NCI-H510A (cell line): ENCODE measurements at regions not wholly inside any gene's neighbourhood (a gene's known extent, or its start where the extent isn't known, plus 50 kb on each side); places are given as distances from the start of the nearest gene placed in this dataset.
A peak's percentile ranks its signal among the peaks of the same experiment; 100 is the strongest.

Experiments
- DNase-seq: peaks from one replicate; lab custom pipeline; 2025; lab: John Stamatoyannopoulos, UW

GRCh38 chr2:129870685-129871241, 108.7 kb upstream of the RAB6C start:
- DNase-seq: no peak

- no peak for DNase-seq
These were observed 107.0 kb upstream of the RAB6C start for GRCh38 chr2:129872446-129872845.

- DNase-seq: no peak
These were observed 102.9 kb upstream of the RAB6C start for GRCh38 chr2:129876541-129876940.

DNA sequence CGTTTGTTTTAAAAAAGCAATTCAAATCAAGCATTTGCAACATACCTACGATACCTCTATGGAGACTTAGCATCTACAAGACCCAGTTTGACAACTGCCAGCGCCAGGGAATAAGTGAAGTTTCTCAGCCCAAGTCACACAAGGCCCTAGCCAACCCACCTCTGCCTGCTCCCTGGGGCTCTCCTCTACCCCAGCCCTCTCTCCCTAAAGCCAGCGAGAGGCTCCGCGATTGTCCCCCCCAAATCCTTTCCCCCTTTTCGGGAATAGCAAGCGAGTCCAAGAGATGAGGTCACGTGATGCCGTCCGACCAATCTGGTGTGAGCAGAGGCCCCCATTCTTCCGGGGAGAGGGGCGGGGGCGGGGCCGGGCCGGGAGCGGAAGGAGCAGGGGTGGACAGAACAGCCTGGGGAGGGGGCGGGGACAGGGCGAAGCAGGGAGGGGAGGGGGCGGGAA, 102.2 kb upstream of the RAB6C start:
- peak; percentile 85 for DNase-seq

GRCh38 chr2:129877795-129878775, 101.4 kb upstream of the RAB6C start:
- DNase-seq: no peak

DNA sequence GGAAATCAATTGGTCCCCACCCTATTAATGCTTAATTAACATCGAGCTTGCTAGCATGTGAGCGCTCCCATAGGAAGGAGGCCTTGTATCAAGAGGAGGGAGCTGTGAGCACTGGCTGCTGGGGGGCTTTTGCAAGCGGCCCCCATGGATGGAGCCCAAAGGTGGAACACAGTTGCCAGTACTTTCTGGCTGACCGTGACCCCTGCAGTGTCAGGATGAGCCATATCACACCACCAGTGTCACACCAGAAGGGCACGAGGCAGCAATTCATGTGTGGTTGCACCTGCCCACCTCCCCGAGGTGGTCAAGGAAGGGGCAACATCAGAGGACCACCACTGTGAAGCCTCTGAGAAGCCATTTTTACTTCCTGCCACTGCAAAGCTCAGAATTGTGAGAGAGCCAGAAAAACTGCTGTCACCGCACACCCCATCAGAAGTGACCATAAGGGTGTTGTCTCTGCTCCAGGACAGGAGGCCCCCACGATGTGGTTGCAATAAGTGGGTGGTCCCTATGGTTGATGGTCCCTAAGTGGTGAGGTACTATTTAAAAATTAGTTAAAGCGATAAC, 99.8 kb upstream of the RAB6C start:
- DNase-seq: no peak

DNA sequence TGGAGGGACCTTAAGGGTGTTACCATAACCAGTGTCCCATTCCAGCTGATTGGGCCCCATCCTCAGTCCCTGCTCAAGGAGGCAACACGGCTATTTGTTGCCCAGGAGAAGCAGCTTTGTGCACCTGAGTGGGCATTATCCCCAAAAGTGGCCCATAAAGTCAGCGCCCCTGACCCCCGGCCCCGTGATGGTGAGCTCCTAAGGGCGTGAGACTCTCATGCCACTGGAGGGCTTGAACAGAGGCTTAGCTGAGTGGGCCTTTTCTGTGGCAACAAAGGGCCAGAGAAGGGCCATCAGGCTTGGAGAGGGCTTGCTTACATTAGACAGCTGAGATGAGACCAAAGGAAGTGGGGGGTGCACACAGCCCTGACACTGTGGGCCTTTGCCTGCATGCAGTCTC, 99.2 kb upstream of the RAB6C start:
- no peak for DNase-seq

DNA sequence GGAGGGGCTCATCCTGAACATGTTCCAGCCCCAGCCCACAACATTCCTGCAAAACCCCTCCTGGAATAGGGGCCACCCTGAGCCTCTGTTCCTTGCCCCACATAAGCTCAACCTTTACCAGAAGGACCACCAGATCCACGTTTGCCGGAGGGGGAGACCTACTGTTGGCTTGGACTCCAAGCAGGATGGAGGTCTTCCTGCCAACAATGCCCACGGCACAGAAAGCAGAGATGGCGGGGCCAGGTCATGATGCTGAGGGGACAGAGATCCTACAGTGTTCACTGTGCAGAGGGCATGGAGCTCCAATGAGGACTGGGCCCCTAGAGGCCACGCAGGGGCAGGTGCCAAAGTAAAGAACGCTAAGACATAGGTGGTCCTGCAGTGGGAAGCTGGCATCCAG, 98.5 kb upstream of the RAB6C start:
- DNase-seq: no peak

DNA sequence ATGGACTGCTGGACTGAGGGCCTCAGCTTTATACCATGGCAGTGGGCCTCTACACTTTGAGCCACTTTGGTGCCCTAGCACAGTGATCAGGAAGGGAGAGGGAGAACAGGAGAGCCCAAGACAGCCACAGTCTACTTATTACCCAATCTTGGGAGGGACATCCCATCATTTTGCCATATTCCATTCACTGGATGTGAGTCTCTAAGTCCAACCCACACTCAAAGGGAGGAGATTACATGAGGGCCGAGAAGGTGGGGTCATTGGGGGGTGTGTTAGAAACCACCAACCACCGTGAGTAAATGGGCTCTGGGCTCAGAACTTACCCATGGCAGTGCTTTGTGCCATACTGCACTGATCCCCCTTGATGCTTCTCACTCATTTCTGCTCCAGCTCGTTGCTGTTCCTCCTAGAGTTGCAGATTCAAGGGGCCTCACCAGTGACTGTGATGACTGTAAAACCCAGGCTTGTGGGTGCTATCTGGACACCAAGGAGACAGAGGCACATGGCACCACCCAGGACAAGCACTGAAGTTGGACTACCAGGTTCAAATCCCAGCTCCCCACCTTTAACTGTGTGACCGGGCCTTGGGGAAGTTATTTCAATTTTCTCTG, 97.6 kb upstream of the RAB6C start:
- DNase-seq: no peak

- no peak for DNase-seq
These were observed 97.0 kb upstream of the RAB6C start for GRCh38 chr2:129882476-129882875.

GRCh38 chr2:129883121-129883520, 96.3 kb upstream of the RAB6C start:
- DNase-seq: no peak

DNA sequence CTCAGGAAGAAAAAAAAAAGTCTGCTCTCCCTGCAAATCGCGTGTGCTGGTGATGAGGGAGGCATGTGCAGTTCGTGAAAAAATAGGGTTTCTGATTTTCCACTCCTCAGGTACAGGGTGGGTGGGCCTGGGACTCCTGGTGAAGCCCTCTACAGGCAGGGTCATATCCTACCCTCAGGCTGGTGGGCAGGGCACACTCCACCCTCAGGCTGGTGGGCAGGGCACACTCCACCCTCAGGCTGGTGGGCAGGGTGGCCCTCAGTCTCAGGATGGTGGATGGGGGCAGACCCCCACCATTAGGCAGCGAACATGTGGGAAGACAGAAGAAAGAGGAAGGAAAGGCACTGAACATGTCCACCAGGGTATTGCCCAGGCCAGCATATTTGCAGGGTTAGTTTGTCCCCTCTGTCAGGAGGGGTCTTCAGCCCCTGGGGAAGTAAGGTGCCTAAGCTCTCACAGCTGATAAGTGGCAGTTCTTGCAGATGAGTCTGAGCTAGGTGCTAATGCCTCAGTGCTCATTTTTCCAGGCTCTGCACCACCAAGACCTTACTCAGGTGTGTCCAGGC, 95.2 kb upstream of the RAB6C start:
- DNase-seq: no peak

DNA sequence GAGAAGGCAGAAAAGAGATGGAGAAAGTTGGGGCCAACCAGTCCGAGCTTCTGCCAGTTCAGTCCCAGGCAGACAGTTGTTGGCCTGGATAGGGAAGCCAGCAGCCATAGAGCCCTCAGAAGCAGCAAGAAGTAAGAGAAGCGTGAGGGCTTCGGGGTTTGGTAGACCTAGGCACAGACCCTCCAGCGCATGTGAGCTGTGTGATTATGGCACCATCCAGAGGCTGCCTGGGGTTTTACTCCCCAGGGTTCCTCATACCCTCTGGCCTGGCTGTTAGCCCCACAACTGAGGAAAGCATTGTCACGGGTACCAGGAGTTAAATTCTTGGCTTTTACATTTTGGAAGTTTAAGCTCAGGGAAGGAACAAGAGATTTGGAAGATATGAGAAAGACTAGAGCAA, 93.7 kb upstream of the RAB6C start:
- no peak for DNase-seq

- no peak for DNase-seq
These were observed 91.7 kb upstream of the RAB6C start for GRCh38 chr2:129887688-129888266.

- DNase-seq: no peak
These were observed 91.0 kb upstream of the RAB6C start for GRCh38 chr2:129888461-129888860.

DNA sequence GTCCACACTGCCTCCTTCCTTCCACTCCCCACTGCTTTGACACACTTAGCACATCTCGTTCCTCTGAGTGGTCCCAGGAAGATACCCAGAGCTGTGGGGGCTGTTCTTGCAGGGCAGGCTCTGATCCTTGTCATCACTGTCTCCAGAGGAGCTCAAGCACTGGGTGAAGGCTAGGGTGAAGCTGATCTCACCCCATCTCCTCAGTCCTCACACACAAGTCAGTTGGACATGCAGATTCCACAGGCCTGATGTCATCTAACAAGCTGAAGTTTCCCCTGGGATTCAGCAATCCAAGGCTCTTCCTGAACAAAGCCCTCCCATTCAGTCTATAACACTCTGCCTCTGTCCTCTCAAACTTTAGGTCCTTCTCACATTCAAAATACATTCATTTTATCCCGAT, 90.6 kb upstream of the RAB6C start:
- DNase-seq: no peak

GRCh38 chr2:129891341-129892320, 87.8 kb upstream of the RAB6C start:
- no peak for DNase-seq

DNA sequence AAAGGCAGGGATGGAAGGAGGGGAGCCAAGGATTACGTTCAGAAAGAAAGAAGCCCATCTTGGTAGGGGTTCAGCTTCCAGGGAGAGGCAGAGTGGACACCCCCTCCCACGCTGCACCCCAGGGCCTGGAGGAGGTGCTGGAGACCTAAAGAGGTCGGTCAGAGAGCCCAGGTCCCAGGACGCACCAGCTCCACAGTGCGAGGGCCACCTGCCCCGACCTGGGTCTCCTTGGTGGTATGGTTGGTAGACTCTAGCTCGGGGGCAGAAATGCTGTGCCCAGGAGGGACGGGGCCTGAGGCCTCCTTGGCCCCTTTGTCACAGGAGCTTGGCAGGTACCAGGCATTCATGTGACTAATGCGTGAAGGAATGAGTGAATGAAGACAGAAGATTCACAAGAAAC, 87.1 kb upstream of the RAB6C start:
- DNase-seq: no peak

DNA sequence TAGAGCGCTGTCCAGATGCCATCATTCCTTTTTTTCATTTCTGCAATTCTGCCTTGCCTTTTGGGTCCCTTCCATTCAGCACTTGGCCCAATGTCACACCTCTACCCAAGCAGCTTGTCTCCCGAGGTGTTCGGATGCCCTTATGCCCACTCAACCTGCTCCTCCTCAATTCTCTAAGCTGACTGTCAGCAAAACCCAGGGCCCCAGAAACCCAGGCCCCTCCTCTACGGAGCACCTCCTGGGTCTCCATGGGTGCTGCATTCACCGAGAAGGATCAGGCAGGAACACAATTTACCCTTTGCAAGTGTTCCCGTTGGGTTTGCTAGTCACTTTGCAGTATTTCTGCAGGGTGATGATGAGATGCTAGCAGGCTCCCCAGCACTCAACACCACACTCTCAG, 86.7 kb upstream of the RAB6C start:
- no peak for DNase-seq

GRCh38 chr2:129893244-129893643, 86.2 kb upstream of the RAB6C start:
- DNase-seq: no peak

- DNase-seq: no peak
These were observed 84.8 kb upstream of the RAB6C start for GRCh38 chr2:129894616-129895015.
